ENCODE measurements at regions not wholly inside any gene's neighbourhood (a gene's known extent, or its start where the extent isn't known, plus 50 kb on each side); places are given as distances from the start of the nearest gene placed in this dataset.
"Not testable (repeated sequence)": the region's sequence is repeated elsewhere in the genome, so short reads cannot be mapped to it uniquely, and the experiment has no call there.

- DNase-seq: no peak
Measured at GRCh38 chr10:85316276-85316675, 987.9 kb downstream of the CCSER2 start.

GRCh38 chr10:85317827-85318226 is 989.4 kb downstream of the CCSER2 start:
- peak in 1 of 56 donors; percentile 4 for DNase-seq

- DNase-seq: peak in 18 of 56 donors; percentile 3 to 44 (median 17)
Measured at GRCh38 chr10:85318809-85319807, 990.7 kb downstream of the CCSER2 start.

GRCh38 chr10:85319826-85320225 is 991.4 kb downstream of the CCSER2 start:
- peak in 46 of 56 donors; percentile 6 to 82 (median 39) for DNase-seq

- no peak for DNase-seq
Measured at GRCh38 chr10:85333594-85333993, 1005.2 kb downstream of the CCSER2 start.

GRCh38 chr10:85362401-85362800 is 1004.2 kb downstream of the GRID1 start:
- DNase-seq: no peak

GRCh38 chr10:85377029-85377806 is 989.4 kb downstream of the GRID1 start:
- no peak for DNase-seq

GRCh38 chr10:85379338-85379737 is 987.3 kb downstream of the GRID1 start:
- DNase-seq: no peak

GRCh38 chr10:85400981-85401695 is 965.5 kb downstream of the GRID1 start:
- no peak for DNase-seq

- DNase-seq: no peak
Measured at GRCh38 chr10:85402541-85402940, 964.1 kb downstream of the GRID1 start.

- DNase-seq: no peak
Measured at GRCh38 chr10:85407088-85407487, 959.5 kb downstream of the GRID1 start.

GRCh38 chr10:85408388-85408787 is 958.2 kb downstream of the GRID1 start:
- no peak for DNase-seq

GRCh38 chr10:85410586-85410985 is 956.0 kb downstream of the GRID1 start:
- not testable (repeated sequence) for DNase-seq

- DNase-seq: no peak
Measured at GRCh38 chr10:85413570-85413969, 953.0 kb downstream of the GRID1 start.

GRCh38 chr10:85420501-85421191 is 945.9 kb downstream of the GRID1 start:
- no peak for DNase-seq

- DNase-seq: no peak
Measured at GRCh38 chr10:85421421-85421820, 945.2 kb downstream of the GRID1 start.

GRCh38 chr10:85429126-85429525 is 937.5 kb downstream of the GRID1 start:
- no peak for DNase-seq

GRCh38 chr10:85430991-85431390 is 935.6 kb downstream of the GRID1 start:
- no peak for DNase-seq

- DNase-seq: peak in 1 of 56 donors; percentile 3
Measured at GRCh38 chr10:85433248-85433647, 933.3 kb downstream of the GRID1 start.

GRCh38 chr10:85444868-85445267 is 921.7 kb downstream of the GRID1 start:
- DNase-seq: no peak

GRCh38 chr10:85445702-85446101 is 920.9 kb downstream of the GRID1 start:
- no peak for DNase-seq

All from nucleus accumbens (tissue), 56 donors.